ENCODE measurements at regions not wholly inside any gene's neighbourhood (a gene's known extent, or its start where the extent isn't known, plus 50 kb on each side); places are given as distances from the start of the nearest gene placed in this dataset.

DNA sequence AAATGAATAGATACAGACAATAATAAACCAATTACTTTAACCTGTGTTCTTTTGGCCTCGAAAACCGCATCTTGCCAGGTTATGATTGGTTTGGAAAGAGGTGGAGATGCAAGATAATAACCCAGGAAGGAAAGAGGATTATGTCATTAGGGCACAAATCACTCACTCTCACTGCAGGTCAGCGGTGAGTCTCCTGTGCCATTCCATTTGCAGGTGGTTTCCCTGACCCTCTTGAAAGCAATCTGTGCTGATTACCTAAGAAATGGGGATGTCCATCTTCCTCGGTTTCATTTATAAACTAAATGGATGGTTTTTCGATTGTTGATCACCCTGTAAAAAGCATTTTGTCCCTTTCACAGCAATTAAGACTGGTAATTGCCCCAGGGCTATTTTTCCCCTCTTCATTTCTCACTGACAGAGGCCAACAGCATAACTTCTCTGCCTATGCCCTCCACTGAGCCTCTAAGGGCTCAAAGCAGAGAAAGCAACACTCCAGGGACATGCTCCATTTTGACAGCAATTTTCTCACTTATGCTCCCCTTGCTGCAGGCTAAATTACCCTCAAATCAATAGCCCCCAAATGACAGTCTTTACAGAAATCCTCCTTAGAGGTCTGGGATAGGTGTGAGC is 257.5 kb downstream of the IPMK start:
- no peak for DNase-seq

- DNase-seq, result no peak
Measured at GRCh38 chr10:58003945-58004344, 263.7 kb downstream of the IPMK start.

DNA sequence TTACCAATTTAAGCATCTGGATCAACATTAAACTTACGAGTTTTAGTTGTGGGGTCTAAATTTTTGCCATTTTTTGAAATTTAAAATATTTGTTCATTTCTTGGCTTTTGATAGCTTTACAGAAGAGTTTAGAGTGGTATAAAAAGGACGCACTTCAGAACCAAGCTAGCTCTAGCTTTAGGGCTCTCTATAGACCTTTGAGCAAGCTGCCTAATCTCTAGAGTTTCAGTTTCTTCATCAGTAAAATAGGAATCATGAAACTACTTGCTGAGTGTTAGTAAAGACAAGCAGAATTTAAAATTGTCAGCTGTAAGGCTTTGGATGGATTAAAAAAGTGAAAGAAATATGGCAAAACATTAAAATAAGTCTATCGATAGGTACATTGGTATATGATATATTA is 266.5 kb downstream of the IPMK start:
- DNase-seq, result no peak

DNA sequence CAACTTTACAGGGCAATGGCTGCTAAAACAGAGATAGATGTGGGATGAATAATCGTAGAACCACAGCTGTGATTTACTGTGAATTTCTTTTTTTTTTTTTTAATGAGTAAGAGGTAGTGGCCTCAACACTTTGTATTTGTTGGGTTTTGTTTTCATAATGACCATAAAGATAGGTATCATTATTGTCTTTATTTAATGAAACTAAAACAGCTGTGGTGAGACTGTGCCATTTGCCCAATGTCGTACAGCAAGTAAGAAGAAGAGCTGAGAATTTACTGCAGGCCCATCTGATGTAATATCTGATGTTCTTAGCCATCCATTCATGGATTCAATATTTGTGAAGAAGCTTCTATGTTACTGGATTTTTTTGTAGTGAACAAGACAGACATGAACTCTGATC is 271.2 kb downstream of the IPMK start:
- no peak for DNase-seq

DNA sequence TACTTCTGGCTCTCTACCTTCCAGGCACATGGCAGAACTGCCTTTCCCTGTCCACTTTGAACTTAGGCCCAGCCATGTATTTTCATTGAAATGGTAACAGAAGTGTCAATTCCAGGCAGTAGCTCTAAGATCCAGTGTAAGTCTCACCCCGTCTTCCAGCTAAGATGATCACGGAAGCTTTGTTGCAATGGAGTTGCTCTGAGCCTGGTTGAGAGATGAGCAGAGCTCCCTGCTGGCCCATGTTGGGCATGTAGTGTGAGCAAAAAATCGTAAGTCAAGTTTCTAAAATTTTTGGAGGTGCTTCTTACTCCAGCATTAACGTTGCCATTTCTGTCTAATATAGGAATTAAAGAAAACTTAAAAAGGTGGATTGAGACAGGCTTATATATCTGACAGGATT is 274.4 kb downstream of the IPMK start:
- DNase-seq, result no peak

- no peak for DNase-seq
Measured at GRCh38 chr10:57992321-57993077, 275.2 kb downstream of the IPMK start.

DNA sequence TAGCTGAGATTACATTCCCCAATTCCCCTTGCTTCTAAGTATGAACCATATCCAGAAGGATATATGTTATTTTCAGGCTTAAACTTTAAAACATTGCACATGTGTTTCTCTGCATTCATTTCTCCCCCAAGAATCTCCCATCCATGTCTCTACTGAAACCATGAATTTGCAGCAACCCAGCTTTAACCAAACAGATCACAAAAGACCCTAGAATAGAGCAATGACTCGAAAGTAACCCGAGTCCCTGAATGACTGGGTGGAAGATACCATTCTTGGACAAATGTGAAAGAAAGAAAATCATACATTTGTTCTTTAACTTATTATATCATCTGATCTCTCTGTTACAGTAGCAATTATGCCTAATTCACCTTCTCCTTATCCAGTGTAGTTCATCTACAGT is 278.7 kb downstream of the IPMK start:
- DNase-seq, result no peak

GRCh38 chr10:57987055-57987721 is 280.5 kb downstream of the IPMK start:
- no peak for DNase-seq

GRCh38 chr10:57986422-57986821 is 281.3 kb downstream of the IPMK start:
- DNase-seq, result no peak

DNA sequence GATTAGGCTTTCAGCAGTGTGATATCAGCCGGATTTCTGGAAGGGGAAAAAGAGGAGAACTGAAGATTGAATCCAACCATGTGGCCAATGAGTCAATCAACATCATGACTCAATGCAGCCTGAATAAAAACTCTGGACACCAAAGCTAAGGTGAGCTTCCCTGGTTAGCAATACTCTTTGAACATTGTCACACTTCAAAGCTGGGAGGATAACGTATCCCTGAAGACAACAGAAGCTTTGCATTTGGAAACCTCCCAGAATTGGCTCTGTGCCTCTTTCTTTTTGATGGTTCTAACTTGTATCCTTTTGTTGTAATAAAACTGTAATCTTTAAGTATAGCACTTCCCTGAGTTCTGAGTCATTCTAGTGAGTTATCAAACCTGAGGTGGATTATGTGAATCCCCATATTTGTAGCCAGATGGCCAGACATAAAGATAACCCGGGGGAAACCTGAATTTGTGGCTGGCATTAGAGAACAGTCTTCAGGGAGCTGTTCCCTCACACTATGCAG is 284.4 kb downstream of the IPMK start:
- DNase-seq, result no peak

GRCh38 chr10:57982091-57982490 is 285.6 kb downstream of the IPMK start:
- DNase-seq, result no peak

DNA sequence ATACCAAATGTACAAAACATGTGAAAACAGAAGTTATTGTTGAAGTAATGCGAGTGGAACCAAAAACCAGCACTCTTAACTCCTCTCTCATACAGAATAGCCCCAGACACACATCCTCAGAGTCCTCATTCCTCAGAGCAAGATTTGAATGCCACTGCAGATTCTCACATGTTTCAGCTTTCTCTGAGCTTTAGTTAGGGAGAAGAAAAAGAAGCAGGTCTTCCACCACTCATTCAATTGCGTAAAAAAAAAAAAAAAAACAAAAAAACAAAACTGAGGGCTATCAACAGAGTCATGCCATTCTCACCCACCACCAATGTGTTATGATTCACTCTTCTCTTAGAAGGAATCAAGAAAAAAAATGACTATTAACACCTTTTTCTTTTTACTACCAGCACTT is 287.7 kb downstream of the IPMK start:
- no peak for DNase-seq

DNA sequence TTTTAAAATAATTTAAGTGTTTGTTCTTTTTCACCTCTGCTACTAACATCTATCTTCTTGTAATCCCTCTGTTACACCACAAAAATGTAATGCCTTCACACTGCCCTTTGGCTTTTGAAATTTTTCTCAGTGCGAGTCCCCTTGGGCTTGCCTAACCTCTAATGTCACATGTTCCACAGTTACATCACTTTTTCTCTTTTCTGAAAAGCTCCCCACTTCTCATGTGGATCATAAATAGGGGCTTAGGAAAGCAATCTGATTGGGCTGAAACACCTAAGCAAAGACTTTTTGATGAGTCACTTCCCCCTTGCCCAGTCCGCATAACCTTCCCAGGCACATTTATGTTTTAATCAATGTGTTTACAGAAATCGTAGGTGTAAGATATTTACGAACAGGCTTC is 288.2 kb downstream of the IPMK start:
- no peak for DNase-seq

- no peak for DNase-seq
Measured at GRCh38 chr10:57977262-57977661, 290.4 kb downstream of the IPMK start.

- no peak for DNase-seq
Measured at GRCh38 chr10:57973451-57973850, 294.2 kb downstream of the IPMK start.

DNA sequence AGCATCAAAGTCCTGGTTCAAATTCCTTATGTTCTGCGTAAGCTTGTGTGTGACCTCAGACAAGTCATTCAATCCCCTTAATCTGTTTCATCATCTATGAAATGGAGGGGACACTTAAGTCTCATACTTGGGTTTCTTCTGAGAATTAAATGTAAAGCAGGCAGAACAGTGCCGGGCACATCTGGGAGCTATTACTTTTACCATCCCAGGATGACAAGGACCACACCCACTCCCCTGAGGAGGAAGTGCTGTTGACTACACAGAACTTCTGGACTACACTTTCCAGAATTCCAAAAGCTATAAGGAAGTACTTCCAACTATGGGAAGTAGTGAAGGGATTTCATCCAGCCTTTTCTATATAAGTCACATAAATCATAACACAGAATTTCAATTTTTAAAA is 294.9 kb downstream of the IPMK start:
- DNase-seq, result no peak

GRCh38 chr10:57968328-57969016 is 299.2 kb downstream of the IPMK start:
- no peak for DNase-seq

DNA sequence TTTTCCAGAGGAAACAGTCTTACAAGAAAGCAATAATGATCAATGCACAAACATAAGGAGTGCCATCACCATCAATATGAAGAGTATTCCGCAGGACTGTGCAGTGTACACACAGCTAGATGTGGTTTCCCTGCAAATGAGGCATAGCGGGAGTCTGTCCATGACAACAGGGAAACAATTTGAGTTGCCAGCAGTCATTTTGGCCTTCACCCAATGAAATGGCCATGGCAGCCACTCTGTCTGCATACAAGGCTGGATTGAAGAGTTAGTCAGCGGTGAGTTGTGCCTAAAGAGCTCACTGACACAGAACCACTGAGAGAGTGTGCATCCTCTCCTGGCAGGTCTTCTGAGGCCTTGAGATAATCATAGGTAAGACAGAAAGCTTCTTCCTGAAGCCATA is 303.3 kb downstream of the IPMK start:
- no peak for DNase-seq

GRCh38 chr10:57963546-57963945 is 304.1 kb downstream of the IPMK start:
- no peak for DNase-seq

GRCh38 chr10:57962839-57963238 is 304.9 kb downstream of the IPMK start:
- DNase-seq, result no peak

- no peak for DNase-seq
Measured at GRCh38 chr10:57961487-57961886, 306.2 kb downstream of the IPMK start.

GRCh38 chr10:57960406-57960805 is 307.3 kb downstream of the IPMK start:
- DNase-seq, result no peak

- no peak for DNase-seq
Measured at GRCh38 chr10:57959318-57960006, 308.2 kb downstream of the IPMK start.

All from T-helper 1 cell (primary cell).